Neural progenitor cell (in vitro differentiated cells): ENCODE measurements at regions not wholly inside any gene's neighbourhood (a gene's known extent, or its start where the extent isn't known, plus 50 kb on each side); places are given as distances from the start of the nearest gene placed in this dataset.

Experiments used
- CTCF ChIP-seq: fragments of 200-600 bp; sonication (generic); IDR thresholded peaks from 2 replicates; pipeline ENCODE4 v1.5.1; 2017; ENCODE audit warnings: antibody characterized with exemption, mild to moderate bottlenecking
- EZH2 ChIP-seq: fragments of 200-600 bp; sonication (generic); IDR thresholded peaks from 2 replicates; pipeline ENCODE4 v1.6.1; 2017; ENCODE audit warnings: antibody characterized with exemption, mild to moderate bottlenecking, moderate library complexity

GRCh38 chr15:25184356-25185155, 229.8 kb downstream of the SNRPN start:
- no peak for TF ChIP-seq EZH2
- TF ChIP-seq CTCF: no peak
